ENCODE measurements at regions not wholly inside any gene's neighbourhood (a gene's known extent, or its start where the extent isn't known, plus 50 kb on each side); places are given as distances from the start of the nearest gene placed in this dataset.

- TF ChIP-seq POLR2A (IDR thresholded peaks at IDR 0.05) (no peak), POLR2AphosphoS5 (IDR thresholded peaks at IDR 0.05) (no peak), EP300 (IDR thresholded peaks at IDR 0.05) (no peak)
- TF ChIP-seq, protein P1, sequence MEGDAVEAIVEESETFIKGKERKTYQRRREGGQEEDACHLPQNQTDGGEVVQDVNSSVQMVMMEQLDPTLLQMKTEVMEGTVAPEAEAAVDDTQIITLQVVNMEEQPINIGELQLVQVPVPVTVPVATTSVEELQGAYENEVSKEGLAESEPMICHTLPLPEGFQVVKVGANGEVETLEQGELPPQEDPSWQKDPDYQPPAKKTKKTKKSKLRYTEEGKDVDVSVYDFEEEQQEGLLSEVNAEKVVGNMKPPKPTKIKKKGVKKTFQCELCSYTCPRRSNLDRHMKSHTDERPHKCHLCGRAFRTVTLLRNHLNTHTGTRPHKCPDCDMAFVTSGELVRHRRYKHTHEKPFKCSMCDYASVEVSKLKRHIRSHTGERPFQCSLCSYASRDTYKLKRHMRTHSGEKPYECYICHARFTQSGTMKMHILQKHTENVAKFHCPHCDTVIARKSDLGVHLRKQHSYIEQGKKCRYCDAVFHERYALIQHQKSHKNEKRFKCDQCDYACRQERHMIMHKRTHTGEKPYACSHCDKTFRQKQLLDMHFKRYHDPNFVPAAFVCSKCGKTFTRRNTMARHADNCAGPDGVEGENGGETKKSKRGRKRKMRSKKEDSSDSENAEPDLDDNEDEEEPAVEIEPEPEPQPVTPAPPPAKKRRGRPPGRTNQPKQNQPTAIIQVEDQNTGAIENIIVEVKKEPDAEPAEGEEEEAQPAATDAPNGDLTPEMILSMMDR (IDR thresholded peaks at IDR 0.05): no peak
- Histone ChIP-seq H3K9me3 (no peaks in the 10 kb centered on the region), H3K27ac (no peak overlapping the region), H3K36me3 (no peaks in the 10 kb centered on the region), H3K4me1 (no peaks in the 10 kb centered on the region), H3K27me3 (no peaks in the 10 kb centered on the region), H3K4me3 (no peak overlapping the region)
- WGBS: 83% methylated on average over 2 of the region's 2 CpGs
- no peak for DNase-seq (ENCODE audit: low spot score in 2 of 2)
These were observed 784.5 kb upstream of the CELF4 start for GRCh38 chr18:38350141-38350540.

DNA sequence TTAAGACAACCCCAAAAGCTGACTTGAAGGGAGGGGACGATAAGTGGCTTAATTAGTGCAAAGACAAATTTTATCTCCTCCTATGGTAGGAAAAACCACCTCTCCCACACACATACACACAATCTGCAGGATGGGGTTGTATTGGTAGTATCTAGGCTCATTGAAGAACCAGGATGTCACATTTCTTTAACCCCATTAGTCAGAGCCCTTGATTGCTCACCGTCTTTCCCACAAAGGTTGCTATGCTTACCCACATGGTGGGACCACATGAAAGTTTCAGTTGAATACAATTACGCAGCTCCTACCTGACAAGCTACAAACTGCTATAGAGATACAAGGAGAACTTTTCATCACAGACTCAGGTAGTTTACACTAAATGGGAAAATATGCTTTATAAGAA lies 765.0 kb upstream of the CELF4 start:
- Histone ChIP-seq H3K4me1 (no peaks in the 10 kb centered on the region), H3K4me3 (no peak overlapping the region), H3K36me3 (no peaks in the 10 kb centered on the region), H3K27ac (no peak overlapping the region), H3K27me3 (no peaks in the 10 kb centered on the region), H3K9me3 (no peaks in the 10 kb centered on the region)
- DNase-seq (ENCODE audit: low spot score in 2 of 2): no peak
- WGBS: 90% methylated on average over 3 of the region's 3 CpGs
- no peak for TF ChIP-seq POLR2A (IDR thresholded peaks at IDR 0.05)
- TF ChIP-seq POLR2AphosphoS5 (IDR thresholded peaks at IDR 0.05): no peak
- TF ChIP-seq, protein P1 (IDR thresholded peaks at IDR 0.05): no peak
- no peak for TF ChIP-seq EP300 (IDR thresholded peaks at IDR 0.05)

- Histone ChIP-seq H3K27me3 (no peaks in the 10 kb centered on the region), H3K4me3 (no peak overlapping the region), H3K27ac (no peak overlapping the region), H3K9me3 (no peaks in the 10 kb centered on the region), H3K36me3 (no peaks in the 10 kb centered on the region), H3K4me1 (no peaks in the 10 kb centered on the region)
- TF ChIP-seq POLR2A (IDR thresholded peaks at IDR 0.05) (no peak), EP300 (IDR thresholded peaks at IDR 0.05) (no peak), POLR2AphosphoS5 (IDR thresholded peaks at IDR 0.05) (no peak)
- TF ChIP-seq, protein P1 (IDR thresholded peaks at IDR 0.05): no peak
- DNase-seq (ENCODE audit: low spot score in 2 of 2): no peak
These were observed 763.5 kb upstream of the CELF4 start for GRCh38 chr18:38329145-38329544.

DNA sequence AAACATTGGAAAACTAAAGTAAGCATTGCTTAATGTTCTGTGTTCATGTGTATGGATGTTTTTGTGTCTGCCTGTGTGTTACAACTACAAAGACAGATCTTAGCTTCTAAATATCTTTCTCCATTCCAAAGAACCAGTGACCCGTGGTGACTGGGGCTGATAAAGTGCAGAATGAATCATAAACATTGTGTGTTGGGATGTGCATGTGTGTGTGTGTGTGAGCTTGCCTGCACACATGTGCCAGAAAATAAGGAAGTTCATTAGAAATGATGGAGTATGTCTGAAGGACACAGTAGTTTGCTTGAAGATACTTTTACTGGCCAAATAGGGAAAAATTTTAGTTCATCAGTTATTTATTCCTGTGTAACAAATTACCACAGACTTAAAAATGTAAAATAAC lies 756.6 kb upstream of the CELF4 start:
- Histone ChIP-seq H3K4me3 (no peak overlapping the region), H3K4me1 (no peaks in the 10 kb centered on the region), H3K27me3 (no peaks in the 10 kb centered on the region), H3K27ac (no peak overlapping the region), H3K36me3 (no peaks in the 10 kb centered on the region), H3K9me3 (no peaks in the 10 kb centered on the region)
- DNase-seq (ENCODE audit: low spot score in 2 of 2): no peak
- TF ChIP-seq POLR2AphosphoS5 (IDR thresholded peaks at IDR 0.05) (no peak), EP300 (IDR thresholded peaks at IDR 0.05) (no peak), POLR2A (IDR thresholded peaks at IDR 0.05) (no peak)
- TF ChIP-seq, protein P1 (IDR thresholded peaks at IDR 0.05): no peak
- WGBS: 76% methylated on average over 1 of the region's 1 CpG

GRCh38 chr18:38321262-38321661 lies 755.7 kb upstream of the CELF4 start:
- H3K9me3 ChIP-seq: no peaks in the 10 kb centered on the region
- no peak for DNase-seq (ENCODE audit: low spot score in 2 of 2)
- no peaks in the 10 kb centered on the region for H3K4me1 ChIP-seq
- H3K4me3 ChIP-seq: no peak overlapping the region
- no peaks in the 10 kb centered on the region for H3K36me3 ChIP-seq
- no peak overlapping the region for H3K27ac ChIP-seq
- 74% methylated on average over 3 of the region's 3 CpGs for WGBS
- TF ChIP-seq EP300 (IDR thresholded peaks at IDR 0.05) (no peak), POLR2A (IDR thresholded peaks at IDR 0.05) (no peak), POLR2AphosphoS5 (IDR thresholded peaks at IDR 0.05) (no peak)
- TF ChIP-seq, protein P1 (IDR thresholded peaks at IDR 0.05): no peak
- no peaks in the 10 kb centered on the region for H3K27me3 ChIP-seq
